Ureter (tissue), 1 donor: ENCODE measurements at regions not wholly inside any gene's neighbourhood (a gene's known extent, or its start where the extent isn't known, plus 50 kb on each side); places are given as distances from the start of the nearest gene placed in this dataset.

Experiments
- DNase-seq: peaks from one replicate; pipeline ENCODE4 v3.0.0-alpha.2; 2020; ENCODE audit warnings: low spot score
- donor health status: DM: yes; HTN: yes; CAD: no.

DNA sequence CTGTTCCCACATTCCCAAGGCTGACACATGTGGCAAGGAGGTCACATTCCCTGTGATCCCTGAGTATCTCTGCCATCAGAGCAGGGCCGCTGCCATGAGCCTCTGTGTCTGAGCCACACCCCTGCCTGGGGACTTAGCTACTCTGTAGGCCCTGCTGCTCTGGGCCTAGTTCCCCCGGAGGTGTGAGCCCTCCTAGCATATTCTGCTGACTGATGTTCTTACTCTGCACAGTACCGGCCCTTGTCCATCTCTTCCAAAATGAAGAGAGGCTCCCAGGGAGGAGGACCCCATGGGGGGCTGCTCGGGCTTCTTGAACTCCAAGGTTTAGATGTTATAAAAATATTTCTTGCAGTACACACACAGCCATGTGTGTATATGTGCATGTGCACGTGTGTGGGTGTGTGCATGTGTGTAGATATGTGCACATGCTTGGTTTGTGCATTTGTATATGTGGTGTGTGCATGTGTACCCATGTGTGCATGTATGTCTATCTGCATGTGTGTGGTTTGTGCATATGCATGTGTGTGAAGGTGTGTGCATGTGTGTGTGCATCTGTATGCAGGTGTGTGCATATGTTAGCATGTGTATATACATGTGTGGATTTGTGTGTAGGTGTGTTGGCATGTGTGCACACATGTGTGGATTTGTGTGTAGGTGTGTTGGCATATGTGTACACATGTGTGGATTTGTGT lies 101.2 kb downstream of the ERMARD start:
- DNase-seq, result peak; percentile 32

- DNase-seq, result peak; percentile 37
These were observed 100.5 kb downstream of the ERMARD start for GRCh38 chr6:169851641-169852503.

- no peak for DNase-seq
These were observed 99.3 kb downstream of the ERMARD start for GRCh38 chr6:169850746-169851145.

DNA sequence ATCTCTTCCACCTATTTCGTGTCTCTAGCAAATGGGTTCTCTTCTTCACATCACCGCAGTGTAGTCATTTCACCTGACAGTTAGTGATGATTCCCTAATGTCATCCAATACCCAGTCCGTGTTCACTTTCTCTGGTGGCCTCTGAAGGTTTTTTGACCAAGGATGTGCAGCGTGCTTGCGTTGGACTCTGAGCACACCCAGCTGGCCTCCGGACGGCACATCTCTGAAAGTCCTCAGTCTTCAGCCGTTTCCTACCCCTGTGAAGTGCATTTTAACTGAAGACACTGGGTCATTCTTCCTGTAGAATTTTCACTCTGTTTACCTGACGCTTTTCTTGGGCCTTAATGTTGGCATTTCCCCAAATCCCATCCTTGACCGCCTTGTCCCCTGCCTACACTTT lies 98.7 kb downstream of the ERMARD start:
- DNase-seq, result no peak

DNA sequence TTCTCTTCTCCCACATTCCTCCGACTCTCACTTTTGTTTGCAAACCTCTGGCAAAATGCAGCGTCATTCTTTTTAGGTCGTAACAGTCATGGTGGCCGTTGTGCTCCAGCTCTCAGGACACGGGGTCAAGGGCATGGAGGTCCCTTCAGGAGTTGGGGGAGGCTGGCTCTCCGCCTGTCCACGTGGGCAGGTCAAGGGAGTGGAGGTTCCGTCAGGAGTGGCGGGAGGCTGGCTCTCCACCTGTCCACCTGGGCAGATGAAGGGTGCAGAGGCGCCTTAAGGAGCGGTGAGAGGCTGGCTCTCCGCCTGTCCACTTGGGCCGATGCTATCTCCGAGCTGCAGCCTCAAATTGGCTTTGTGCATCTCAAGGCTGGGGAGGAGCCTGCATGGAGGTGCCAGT lies 98.0 kb downstream of the ERMARD start:
- DNase-seq, result no peak

- peak; percentile 27 for DNase-seq
These were observed 97.5 kb downstream of the ERMARD start for GRCh38 chr6:169848946-169849345.

DNA sequence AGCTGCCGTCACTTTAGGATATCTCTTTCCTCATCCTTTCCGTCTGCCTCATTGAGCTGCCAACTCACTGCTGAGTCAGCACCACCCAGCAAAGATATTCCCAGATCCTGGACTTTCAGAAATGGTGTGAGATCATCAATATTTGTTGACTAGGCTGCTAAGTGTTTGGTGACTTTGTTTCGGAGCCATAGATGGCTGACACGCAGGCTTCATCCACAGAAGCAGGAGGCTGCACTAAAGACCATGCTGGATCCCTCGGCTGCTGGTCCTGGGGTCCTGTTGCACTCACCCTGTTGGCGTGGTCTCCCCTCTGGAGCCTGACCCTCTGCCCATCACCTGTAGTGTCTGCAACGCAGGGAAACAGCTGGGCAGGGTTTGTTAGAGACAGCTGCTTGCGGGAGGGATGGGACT lies 96.5 kb downstream of the ERMARD start:
- DNase-seq, result peak; percentile 27

- DNase-seq, result no peak
These were observed 95.8 kb downstream of the ERMARD start for GRCh38 chr6:169847141-169847674.

DNA sequence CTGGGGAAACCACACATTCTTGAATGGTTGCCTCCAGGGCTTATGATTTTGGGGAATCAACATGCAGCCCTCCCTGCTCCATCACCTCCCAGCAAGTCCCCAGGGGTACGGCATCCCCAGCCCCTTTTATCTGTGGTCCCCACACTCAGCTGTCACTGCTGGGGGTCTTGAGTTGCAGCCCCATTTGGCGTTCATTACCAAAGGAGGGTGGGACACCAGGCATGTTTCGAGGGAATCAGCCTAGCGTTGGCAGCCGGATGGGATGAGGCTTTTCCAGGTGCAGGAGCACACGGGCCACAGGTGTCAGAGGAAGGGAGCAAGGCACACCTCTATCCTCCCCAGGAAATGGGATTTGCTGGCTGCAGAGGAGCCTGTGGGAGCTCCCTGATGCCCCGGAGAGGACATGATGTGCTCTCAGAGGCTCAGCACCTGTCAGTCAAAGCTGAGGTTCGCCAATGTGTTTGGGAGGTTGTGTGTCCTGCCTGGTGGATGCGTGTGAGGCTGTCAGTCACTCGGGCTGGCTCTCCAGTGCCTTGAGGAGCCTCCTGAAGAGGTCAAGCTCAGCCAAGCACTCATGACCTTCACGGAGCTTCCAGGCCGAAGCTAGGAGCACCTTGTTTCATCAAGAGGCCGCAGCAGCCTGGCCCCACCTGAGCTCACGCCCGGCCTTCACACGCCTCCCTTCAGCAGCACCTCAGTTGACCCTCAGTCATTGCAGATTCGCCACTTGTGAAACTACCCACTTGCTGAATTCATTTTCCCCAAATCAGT lies 95.0 kb downstream of the ERMARD start:
- no peak for DNase-seq

DNA sequence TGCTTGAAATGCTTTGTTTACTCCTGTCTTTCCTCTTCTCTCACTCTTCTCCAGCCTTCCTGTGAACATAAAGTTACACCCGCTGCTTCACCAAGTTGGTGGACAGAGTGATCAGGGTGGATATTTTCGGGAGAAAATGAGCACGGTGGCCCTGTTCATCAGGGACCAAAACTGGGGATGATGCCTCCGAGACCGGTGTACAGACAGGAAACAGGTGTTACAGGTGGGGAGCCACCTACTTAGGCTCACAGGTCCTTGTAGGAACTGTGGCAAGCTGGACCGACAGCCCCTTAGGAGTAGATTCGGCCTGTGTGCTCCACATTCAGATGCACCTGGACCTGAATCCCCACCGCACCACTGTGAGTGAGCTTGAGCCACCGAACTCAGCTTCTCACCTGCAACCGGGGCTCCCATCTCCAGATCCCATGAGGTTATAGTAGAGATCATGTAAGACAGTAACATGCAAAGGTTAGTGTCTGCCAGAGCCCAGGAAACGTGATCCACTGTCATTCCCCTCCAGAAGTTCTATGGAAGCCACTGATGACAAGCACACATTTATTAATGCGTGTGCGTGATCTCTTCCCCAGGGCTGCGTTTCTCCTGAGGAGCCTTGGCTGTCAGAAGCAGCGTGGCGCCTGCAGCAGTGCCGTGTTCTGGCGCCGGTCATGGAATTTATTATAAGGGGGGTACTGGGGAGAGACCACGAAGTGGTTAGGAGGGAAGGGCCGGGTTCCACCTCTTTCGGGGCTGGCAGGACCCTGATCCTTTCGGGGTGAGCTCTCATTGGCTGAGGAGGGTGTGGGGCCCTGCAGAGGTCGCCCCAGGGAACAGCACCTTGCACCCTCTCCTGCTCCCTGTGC lies 94.2 kb downstream of the ERMARD start:
- DNase-seq, result peak; percentile 31

GRCh38 chr6:169844946-169845345 lies 93.5 kb downstream of the ERMARD start:
- DNase-seq, result peak; percentile 32

- peak; percentile 4 for DNase-seq
These were observed 92.6 kb downstream of the ERMARD start for GRCh38 chr6:169843991-169844390.

DNA sequence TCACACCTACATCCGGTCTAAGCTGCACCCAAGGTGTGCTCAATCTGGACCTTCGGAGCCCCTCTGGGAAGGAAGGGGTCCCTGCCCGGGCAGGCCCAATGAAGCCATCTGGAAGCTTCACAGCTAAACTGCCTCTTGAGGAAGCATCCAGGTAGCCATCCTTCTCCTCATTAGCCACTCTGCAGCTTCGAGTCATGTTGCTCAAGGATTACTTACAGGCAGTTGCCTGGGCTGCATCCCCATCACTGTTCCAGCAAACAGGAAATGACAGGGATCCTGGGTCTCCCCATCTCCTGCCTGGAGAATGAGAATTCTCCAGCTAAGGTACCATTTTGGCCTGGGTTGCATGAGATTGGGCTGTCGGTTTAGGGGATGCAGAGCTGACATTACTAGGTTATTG lies 91.7 kb downstream of the ERMARD start:
- DNase-seq, result peak; percentile 14

DNA sequence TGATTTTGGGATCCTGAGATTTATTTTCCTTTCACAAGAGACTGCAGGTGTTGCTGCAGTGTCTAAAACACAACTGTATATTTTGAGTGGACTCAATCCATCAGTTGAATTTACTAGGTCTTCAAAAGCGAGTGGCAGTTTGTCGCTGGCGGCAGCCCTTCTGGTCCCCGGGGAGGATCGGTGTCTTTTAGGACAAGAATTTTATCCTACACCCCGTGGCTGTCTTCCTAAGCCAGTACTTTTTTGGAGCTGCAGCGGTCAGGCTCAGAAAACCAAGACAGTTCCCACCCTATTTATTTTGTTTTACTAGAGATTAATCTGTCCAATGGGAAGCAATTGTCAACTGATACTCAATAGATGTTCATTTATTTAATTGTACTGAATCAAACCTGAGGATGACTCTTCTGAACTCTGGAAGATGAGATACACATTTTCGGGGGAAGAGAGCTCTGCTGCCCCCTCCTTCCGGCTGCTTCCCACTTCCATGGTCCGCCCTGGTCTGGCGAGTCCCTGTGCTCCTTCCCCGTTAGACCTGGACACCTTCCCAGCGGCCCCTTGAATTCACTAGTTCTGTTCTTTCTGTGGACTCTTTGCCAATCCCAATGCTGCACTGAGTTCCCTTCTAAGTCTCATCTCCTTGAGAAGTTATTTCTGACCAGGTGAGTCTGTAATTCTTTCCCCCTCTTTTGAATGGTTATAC lies 90.6 kb downstream of the ERMARD start:
- peak; percentile 9 for DNase-seq

DNA sequence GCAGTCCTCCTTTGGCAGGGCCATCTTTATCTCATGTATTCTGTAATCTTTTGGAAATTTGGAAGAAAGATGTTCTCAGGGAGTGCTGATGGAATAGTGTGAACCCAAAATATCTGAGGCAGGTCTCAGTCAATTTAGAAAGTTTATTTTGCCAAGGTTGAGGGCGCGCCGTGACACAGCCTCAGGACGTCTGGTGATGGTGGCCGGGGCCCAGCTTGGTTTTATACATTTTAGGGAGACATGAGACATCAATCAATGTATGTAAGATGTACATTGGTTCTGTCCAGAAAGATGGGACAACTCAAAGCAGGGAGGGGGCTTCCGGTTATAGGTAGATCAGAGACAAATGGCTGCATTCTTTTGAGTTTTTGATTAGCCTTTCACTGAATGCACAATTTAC lies 89.8 kb downstream of the ERMARD start:
- DNase-seq, result no peak

GRCh38 chr6:169839898-169840631 lies 88.6 kb downstream of the ERMARD start:
- no peak for DNase-seq

DNA sequence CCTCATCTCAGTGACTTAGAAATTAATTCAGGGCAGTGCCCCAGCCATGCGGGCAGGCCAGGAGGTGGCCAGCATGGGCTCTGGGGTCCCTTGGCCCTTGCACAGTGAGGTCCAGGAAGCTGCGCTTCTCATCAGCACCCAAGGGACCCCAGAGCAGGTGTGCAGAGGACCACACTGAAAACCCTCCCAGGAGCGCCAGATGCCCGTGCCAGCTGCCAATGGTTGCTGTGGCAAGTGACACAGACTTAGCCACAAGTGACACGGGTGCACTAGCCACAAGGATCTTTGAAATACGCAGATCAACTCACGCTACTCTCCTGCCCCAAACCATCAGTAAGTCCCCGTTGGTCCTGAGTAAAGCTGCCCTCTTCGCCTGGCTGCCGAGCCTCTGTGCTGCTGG lies 88.1 kb downstream of the ERMARD start:
- DNase-seq, result no peak

- DNase-seq, result no peak
These were observed 87.6 kb downstream of the ERMARD start for GRCh38 chr6:169839029-169839481.

DNA sequence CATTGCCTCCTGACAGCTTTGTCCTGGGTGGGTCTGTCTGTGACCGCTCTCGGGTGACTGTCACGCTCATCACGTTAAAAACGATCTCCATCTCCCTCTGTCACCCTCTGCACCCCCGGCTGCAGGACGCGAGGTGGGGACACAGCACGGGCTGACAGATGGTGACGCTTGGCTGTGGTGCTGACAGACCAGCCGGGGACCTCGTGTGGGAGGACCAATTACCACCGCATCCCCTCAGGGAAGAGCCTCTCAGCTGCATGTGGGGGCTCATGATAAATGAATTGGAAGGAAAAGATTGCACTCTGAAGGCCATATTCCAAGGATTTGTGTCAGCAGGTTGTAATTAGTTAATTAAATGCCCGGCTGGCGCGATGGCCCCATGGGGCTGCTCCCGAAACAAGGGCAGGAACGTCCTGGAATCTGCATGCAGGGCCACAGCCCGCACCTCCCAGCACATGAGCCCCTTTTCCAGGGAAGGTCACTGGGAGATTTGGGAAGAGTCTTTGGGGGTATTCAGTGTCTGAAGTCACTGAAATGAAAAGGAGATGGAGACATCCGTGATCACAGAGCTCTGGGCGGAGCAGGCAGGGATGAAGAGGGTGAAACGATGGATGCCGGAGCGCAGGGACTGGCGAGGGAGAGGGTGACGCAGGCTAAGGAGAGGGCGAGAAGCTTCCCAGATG lies 87.1 kb downstream of the ERMARD start:
- no peak for DNase-seq
